ENCODE measurements at regions not wholly inside any gene's neighbourhood (a gene's known extent, or its start where the extent isn't known, plus 50 kb on each side); places are given as distances from the start of the nearest gene placed in this dataset.
"Not testable (repeated sequence)": the region's sequence is repeated elsewhere in the genome, so short reads cannot be mapped to it uniquely, and the experiment has no call there.

DNA sequence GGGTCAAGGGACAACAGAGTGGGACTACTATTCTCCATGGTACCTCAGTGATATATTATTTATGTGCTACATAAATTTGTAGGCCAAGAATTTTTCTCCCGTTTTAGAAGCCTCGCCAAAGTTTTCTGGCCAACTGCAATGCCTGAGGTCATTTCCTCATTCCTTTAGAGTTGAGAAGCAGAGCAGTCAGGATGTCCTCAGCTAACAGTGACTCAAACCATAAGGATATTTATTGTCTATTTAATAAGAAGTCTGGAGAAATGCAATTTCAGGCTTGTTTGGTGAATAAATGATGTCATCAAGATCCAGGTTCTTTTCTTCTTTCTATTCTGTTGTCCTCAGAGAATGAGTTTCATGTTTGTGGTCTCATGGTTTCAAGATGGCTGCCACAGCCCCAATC, 91.0 kb downstream of the ADCYAP1 start:
- in situ Hi-C loops (cut with HindIII; ENCODE audit: low sequenced_read_pairs) = no loop called here

DNA sequence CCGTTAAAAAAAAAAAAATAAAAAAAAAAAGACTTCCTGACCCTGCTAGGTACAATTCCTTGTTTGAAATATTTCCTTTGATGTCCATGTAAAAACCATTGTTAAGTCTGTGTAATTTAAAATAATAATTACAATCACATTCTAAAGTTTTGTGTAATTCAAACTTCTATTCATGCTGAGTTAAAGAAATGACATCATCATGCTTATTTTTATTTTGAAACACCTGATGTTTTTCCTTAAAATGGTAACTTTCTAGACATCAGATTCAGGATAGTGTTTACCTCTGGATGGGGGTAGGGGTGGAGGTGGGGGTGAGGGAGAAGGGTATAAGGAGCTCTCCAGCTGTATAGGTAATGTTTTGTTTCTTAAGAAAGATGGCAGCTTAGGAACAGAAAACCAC, 92.8 kb downstream of the ADCYAP1 start:
- in situ Hi-C loops (cut with HindIII; ENCODE audit: low sequenced_read_pairs) = no loop called here

DNA sequence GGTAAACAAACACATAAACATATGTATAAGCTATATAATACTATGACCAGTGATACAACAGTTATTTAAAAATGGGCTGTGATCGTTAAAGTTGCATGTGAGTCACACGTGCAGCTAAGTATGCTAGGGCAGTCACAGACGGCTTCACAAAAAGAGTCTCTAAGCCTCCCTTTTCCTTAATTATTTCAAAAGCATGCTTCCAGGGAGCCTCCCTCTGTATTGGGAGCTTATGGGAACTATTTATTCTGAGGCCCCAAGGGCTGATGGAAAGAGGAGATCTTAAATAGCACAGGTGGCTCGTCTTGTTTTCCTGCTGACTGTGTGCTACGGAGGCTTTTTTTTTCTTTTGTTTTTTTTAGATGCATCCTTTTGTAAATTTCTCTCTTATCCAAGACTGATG, 94.3 kb downstream of the ADCYAP1 start:
- in situ Hi-C loops (cut with HindIII; ENCODE audit: low sequenced_read_pairs) = no loop called here

DNA sequence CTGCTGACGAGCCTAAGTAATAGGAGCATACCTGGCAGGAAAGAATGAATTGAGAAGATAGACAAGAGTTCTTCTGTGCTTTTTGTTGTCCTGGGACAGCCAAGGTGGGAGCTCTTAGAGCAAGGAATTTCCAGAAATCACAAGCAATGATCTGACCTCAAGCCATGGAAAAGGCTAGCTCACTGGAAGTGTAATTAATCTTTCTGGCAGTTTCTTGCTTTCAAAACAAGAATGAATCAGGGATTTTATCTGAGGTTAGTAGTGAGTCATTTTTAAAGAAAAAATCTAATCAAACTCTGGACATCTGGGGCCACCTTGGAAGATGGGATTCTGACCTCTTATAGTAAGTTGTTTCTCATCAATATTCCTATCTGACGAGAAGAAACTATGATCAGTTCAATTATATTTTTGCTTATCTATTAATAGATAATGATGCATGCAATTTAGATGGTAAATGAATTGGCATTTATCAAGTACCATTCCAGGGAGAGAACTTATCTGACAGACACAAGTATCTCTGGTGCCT, 98.0 kb downstream of the ADCYAP1 start:
- in situ Hi-C loops (cut with HindIII; ENCODE audit: low sequenced_read_pairs) = no loop called here

DNA sequence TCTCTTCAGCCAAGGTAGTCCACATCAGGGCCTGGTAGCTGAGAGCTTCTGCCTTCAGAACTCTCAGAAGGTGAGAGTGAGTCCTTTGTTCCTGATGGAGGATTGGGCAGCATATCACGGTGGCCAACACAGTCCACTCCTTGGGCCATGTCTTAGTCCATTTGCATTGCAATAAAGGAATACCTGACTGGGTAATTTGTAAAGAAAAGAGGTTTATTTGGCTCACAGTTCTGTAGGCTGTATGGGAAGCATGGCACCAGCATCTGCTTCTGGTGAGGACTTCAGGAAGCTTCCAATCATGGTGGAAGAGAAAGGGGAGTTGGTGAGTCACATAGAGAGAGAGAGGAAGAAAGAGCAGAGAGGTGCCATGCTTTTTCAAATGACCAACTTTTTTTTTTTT, 98.8 kb downstream of the ADCYAP1 start:
- in situ Hi-C loops (cut with HindIII; ENCODE audit: low sequenced_read_pairs) = no loop called here

DNA sequence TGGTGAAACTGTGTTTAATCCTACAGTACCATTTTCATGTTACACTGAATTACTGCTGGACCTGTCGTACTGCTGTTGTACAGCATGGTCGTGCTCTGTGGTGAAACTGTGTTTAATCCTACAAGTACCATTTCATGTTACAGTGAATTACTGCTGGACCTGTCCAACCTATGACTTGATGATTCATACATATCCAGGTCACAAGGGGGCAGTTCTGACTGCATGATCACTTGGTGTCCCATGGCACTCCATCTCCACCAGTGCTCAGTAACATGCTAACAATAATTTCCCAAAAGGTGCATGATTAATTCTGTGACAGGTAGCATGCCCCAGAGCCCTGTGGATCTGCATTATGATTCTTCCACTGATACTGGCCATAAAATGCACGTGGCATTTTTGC, 101.6 kb downstream of the ADCYAP1 start:
- in situ Hi-C loops (cut with HindIII; ENCODE audit: low sequenced_read_pairs) = no loop called here

DNA sequence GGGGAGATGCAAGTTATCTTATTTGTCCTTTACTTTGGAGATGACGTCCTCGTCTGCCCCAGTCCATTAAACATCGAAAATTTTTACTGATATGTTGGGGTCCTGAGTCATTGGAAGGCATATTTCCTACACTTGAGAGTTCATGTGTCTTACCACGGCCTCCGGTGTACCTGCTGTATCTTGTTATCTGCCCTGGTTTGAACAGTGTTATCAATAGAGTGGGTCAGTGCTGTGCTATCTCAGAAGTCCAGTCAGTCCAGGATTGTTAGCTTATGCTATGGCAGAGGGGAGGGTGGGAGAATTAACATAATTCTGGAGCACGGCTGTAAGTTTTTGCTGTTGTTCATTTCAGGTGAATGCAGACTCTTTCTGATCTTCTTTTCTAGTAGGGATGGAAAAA, 102.3 kb downstream of the ADCYAP1 start:
- in situ Hi-C loops (cut with HindIII; ENCODE audit: low sequenced_read_pairs) = no loop called here

DNA sequence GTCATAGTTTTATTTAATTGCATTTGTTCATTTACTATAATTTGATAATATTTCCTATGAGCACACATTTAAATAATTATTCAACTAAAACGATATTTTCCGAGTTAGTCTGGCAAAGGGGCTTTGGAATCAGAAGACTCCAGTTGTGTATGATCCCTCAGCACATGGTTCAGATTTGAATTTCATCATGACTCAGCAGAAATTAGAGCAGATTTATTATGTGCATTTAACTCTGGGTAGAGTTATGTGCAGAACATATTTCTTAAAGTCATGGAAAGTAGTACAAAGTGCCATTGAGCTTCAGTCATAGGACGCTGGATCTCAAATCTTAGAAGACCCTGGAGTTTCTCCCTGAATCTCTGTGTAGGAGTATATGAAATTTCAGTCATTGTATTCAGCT, 106.7 kb downstream of the ADCYAP1 start:
- in situ Hi-C loops (cut with HindIII; ENCODE audit: low sequenced_read_pairs) = no loop called here

DNA sequence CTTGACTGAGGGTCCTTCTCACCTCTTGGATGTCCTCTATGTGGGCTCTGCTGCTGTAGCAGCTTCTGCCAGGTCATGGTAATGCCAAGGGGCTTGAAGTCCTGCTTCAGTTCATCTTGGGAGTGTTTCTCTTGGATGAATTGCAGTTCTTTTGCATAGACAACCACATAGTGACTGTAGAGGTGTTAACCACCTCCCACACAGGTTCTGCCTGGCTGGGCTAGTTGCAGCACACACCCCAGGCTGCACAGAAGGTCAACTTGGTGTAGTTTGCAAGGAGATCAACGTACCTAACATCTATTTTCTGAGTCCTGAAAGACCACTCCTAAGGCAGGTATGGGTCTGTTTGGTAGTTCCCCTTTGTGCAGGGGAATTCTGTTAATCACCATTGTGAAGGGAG, 108.1 kb downstream of the ADCYAP1 start:
- in situ Hi-C loops (cut with HindIII; ENCODE audit: low sequenced_read_pairs) = no loop called here

DNA sequence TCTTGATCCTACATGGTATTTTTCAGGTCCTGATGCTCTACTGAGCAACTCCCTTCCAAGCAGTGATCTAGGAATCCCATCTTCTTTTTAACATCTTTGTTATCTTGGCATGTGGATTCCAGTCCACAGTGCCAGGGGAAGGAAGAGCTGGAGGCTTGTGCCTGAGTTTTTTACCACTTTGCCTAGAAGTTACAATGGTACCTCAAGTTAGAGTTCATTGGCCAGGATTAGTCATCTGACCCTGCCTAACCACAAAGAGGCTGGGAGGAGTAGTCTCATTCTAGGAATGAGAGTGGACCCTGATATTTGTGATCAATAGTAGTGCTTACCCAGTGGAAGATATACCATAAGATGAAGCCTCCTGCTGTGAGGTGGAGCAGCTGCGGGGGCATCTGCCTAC, 109.3 kb downstream of the ADCYAP1 start:
- in situ Hi-C loops (cut with HindIII; ENCODE audit: low sequenced_read_pairs) = no loop called here

DNA sequence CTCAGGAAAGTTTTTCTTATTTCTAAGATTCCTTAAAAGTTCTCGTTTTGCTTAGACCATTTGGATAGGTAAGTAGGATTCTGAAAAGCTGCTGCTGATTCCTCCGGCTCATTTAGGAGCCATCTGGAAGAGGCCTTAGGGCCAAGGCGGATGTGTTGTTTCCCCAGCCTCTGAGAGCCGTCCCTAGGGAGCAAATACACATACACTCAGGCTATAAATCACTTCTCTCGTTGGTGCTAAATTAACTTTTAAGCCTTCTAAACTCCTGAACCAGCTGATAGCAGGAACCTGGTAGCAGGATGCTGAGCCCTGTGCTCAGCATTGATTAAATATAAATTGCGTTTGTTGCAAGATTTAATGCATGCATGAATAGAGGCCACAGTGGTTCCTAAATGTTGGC, 109.8 kb downstream of the ADCYAP1 start:
- in situ Hi-C loops (cut with HindIII; ENCODE audit: low sequenced_read_pairs) = no loop called here

DNA sequence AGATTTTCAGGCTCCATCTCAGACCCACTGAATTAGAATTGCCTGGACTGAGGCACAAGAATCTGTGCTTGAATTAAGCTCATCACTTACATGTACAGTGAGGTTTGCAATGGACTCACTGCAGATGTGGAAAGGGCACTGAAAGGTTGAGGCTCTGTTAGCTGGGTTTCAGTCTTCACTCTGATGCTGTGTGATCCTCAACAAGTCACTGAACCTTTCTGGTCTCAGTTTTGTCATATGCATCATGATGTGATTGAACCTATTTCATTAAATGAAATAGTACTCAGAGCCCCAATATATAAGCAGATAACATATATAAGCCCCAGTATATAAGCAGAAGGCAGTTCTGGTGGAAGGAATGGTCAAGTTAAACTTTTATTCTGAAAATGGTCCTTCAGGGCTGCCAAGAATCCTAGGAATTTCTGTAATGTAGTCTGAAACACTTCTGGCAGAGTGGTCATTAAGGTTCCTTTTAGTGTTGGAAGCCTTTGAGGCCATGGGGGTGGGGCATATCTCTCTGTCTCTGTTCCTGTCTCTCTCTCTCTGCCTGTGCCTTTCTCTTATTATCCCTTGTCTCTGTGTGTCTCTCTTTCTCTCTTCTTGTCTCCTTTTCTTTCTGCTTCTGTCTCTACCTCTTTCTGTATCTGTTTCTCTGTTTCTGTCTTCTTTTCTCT, 110.4 kb downstream of the ADCYAP1 start:
- in situ Hi-C loops (cut with HindIII; ENCODE audit: low sequenced_read_pairs) = no loop called here

DNA sequence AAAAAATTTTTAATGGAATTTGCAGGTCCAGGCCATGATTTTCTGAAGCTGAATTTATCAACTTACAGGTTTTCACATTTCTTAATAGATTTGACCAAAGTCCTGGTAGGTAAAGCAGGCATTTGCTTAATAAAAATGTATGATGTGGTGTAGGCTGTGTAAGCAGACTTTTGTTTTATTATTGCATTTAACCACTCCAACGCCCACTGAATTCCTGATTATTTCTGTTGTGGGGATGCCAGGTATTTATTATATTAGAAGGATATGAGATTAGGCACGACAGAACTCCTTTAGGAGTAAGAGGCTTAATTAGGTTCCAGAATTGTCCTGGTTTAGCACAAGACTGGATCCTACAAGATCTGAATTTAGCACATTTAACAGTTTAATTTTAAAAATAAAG, 111.1 kb downstream of the ADCYAP1 start:
- in situ Hi-C loops (cut with HindIII; ENCODE audit: low sequenced_read_pairs) = no loop called here

DNA sequence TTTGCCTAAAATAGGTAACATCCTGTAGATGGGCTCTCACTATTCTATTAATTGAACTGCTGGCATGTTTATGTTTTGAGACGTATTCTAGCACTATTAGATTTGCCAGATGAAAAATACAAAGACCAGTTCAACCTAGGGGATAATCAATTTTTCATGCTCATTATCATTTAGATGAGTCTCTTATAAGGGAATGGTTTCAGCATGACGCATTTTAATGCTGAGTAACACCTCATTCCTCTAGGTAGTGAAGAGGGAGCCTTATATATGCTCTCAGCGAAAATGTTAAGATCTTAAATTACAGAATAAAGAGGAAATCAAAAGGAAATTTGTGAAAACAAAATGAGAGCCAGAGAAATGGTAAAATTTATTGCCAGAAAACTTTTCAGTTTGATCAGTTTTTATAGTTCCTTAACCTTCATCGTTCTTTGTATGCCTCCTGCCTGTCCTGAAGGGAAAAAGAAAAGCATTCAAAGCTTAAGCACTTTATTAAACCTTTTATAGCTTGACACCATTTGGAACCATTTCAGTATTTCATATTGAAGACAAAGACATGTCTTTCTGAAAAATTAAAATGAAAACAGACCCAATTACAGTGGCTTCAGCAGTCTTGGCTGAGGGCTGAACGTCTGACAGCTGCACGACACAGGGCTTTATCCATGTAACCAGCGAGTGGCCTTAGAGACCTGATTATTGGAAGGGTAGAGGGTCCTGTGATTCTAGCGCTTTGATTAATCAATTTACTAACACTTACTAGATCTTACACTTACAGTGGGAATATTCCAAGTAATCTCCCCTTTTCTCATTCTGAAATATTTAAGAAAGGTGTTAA, 112.8 kb downstream of the ADCYAP1 start:
- in situ Hi-C loops (cut with HindIII; ENCODE audit: low sequenced_read_pairs) = no loop called here

DNA sequence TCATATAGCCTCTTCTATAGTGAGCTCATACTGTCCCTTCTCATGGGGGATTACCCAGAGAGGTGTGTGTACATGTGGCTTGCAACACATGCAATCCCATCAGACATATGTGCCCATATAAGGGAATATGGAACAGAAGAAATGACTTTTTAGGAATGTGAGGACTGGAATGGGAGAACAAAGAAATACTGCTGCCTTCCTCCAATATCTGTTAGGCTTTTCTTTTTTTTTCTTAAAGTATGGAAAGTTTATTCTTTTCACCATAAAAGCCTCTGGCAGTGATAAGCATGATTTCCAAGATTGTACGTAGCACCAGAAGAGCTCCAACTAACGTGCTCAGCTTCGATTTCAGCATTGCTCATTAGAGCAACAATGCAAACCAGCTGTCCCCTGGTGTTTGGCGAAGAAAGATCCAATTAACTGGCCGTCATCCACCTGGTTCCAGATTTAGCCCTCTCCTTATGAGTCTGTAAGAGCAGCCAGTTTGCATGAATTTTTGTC, 113.6 kb downstream of the ADCYAP1 start:
- in situ Hi-C loops (cut with HindIII; ENCODE audit: low sequenced_read_pairs) = no loop called here

DNA sequence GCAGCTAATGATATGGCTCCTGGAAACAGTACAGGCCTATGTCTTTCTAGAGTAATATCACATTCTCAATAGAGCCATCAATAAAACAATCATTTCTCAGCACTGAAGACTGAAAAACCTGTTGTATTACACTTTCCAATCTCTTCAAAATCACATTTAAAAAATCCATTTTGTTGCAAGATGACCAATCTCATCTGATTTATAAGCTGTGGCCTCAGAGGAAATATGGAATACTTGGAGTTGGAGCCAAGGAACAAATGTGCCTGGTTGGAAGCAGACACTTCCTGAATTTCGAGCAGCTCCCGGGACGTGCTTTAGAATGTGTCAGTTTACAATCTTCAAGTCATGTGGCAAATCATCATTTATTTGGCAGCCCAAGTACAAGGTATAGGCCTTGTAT, 114.5 kb downstream of the ADCYAP1 start:
- in situ Hi-C loops (cut with HindIII; ENCODE audit: low sequenced_read_pairs) = no loop called here

DNA sequence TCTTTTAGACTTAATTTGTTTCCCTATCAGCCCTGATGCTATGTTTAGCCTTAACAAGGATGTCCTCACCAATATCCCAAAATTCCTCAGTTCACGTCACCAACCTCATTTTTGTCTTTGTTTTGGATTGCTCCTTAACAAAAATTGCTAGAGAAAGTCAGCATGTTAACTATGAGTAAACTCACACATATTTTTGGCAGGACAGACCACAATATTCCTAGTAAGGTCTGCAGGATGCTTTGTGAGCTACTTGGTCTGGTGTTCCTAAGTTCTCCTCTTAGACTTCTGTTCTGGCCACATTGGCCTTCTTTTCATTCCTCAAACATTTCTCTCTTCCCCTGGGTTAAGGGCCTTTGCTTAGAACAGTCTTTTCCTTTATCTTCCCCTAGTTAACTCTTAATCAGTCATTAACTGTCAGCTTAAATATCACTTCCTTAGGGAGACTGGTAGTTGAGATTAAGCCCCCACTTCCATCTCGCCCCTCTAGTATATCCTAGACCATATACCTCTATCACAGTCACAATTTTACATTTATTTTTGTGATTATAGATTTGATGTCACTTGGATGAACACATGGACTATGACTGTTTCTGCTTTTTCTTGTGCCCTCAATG, 116.2 kb downstream of the ADCYAP1 start:
- in situ Hi-C loops (cut with HindIII; ENCODE audit: low sequenced_read_pairs) = no loop called here

DNA sequence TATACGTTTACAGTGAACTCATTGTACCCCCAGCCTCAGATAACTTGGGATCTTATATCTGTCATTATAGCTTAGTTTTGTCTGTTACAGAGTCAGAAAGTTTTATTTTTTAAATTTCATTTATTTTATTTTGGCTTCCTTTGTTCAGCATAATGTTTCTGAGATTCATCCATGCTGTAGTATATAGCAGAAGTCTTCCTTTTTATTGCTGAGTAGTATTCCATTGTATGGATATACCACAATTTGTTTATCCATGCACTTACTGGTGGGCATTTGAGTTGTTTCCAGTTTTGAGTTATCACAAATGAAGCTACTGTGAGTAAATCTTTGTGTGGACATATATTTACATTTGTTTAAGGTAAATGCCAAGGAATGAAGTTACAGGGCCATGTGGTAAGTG, 122.3 kb downstream of the ADCYAP1 start:
- in situ Hi-C loops (cut with HindIII; ENCODE audit: low sequenced_read_pairs) = no loop called here

DNA sequence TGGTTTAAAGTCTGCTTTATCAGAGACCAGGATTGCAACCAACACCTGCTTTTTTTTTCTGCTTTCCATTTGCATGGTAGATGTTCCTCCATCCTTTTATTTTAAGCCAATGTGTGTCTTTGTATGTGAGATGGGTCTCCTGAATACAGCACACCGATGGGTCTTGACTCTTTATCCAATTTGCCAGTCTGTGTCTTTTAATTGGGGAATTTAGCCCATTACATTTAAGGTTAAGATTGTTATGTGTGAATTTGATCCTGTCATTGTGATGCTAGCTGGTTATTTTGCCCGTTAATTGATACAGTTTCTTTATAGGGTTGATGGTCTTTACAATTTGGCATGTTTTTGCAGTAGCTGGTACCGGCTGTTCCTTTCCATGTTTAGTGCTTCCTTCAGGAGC, 128.4 kb downstream of the ADCYAP1 start:
- in situ Hi-C loops (cut with HindIII; ENCODE audit: low sequenced_read_pairs) = not testable (repeated sequence)

DNA sequence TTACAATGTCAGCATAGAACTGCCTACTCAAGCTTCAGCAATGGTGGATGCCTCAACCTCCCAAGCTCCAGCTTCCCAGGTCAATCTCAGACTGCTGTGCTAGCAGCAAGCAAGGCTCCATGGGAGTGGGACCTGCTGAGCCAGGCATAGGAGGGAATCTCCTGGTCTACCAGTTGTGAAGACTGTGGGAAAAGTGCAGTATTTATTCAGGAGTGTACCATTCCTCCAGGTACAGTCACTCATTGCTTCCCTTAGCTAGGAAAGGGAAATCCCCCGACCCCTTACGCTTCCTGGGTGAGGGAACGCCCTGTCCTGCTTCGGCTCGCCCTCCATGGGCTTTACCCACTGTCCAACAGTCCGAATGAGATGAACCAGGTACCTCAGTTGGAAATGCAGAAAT, 130.3 kb downstream of the ADCYAP1 start:
- in situ Hi-C loops (cut with HindIII; ENCODE audit: low sequenced_read_pairs) = no loop called here

DNA sequence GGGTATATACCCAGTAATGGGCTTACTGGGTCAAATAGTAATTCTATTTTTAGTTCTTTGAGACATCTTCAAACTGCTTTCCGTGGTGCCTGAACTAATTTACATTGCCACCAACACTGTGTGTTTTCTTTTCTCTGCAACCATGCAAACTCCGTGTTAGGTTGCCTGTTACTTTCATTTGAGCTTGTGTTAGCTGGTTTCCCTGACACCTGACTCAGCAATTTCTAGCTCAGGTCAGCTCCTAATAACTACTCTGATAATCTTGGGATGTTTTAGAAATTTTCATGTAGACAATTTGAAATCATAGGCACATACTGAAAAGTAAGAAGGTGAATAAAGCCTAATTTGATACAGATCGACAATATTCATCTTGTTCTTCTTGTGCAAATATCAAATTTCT, 132.3 kb downstream of the ADCYAP1 start:
- in situ Hi-C loops (cut with HindIII; ENCODE audit: low sequenced_read_pairs) = no loop called here

DNA sequence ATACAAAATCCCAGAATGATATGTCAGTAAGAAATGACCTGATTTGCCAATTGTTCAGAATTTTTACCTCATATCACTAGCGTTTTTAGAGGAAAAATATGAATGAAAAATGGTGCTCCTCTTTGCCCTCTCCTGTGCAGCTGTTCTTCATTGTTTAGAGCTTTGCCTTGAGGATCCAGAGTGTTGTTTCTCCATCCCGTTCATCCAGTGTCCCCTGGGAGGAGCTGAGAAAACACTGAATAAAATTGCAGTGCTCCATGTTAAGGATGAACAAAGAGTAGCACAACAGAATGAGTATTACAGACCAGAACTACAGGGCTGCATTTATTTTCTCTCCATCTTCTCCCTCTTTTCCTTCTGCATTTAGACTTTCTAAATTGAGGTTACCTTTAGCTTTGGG, 133.1 kb downstream of the ADCYAP1 start:
- in situ Hi-C loops (cut with HindIII; ENCODE audit: low sequenced_read_pairs) = no loop called here

Data from endothelial cell of hepatic sinusoid (primary cell).